Activated effector memory CD4-positive, alpha-beta T cell treated with anti-CD3 and anti-CD28 coated beads, Interleukin-2, amount 50 U/mL, for 16 hours (primary cell): ENCODE measurements at regions not wholly inside any gene's neighbourhood (a gene's known extent, or its start where the extent isn't known, plus 50 kb on each side); places are given as distances from the start of the nearest gene placed in this dataset.

Experiments
- DNase-seq: peaks from one replicate; pipeline ENCODE4 v3.0.0-alpha.2; 2020

GRCh38 chr6:14747881-14748520 is 497.9 kb upstream of the JARID2 start:
- peak; percentile 72 for DNase-seq

GRCh38 chr6:14748679-14749078 is 497.2 kb upstream of the JARID2 start:
- DNase-seq = no peak

- no peak for DNase-seq
Observed at GRCh38 chr6:14750059-14750661, 495.7 kb upstream of the JARID2 start.

GRCh38 chr6:14751645-14752175 is 494.2 kb upstream of the JARID2 start:
- DNase-seq = no peak

GRCh38 chr6:14754751-14755513 is 490.9 kb upstream of the JARID2 start:
- peak; percentile 85 for DNase-seq

GRCh38 chr6:14756340-14756739 is 489.5 kb upstream of the JARID2 start:
- DNase-seq = no peak

- DNase-seq = no peak
Observed at GRCh38 chr6:14757014-14757413, 488.9 kb upstream of the JARID2 start.

GRCh38 chr6:14757418-14757817 is 488.5 kb upstream of the JARID2 start:
- no peak for DNase-seq

- DNase-seq = peak; percentile 74
Observed at GRCh38 chr6:14758421-14759081, 487.3 kb upstream of the JARID2 start.

- no peak for DNase-seq
Observed at GRCh38 chr6:14759976-14760672, 485.7 kb upstream of the JARID2 start.

- DNase-seq = no peak
Observed at GRCh38 chr6:14762077-14762476, 483.8 kb upstream of the JARID2 start.

GRCh38 chr6:14763139-14763538 is 482.7 kb upstream of the JARID2 start:
- no peak for DNase-seq

- no peak for DNase-seq
Observed at GRCh38 chr6:14763616-14764015, 482.3 kb upstream of the JARID2 start.

- DNase-seq = no peak
Observed at GRCh38 chr6:14765106-14765505, 480.8 kb upstream of the JARID2 start.

GRCh38 chr6:14765721-14766390 is 480.0 kb upstream of the JARID2 start:
- DNase-seq = no peak

GRCh38 chr6:14766391-14766994 is 479.4 kb upstream of the JARID2 start:
- DNase-seq = no peak

- no peak for DNase-seq
Observed at GRCh38 chr6:14767226-14767625, 478.6 kb upstream of the JARID2 start.

GRCh38 chr6:14770040-14770439 is 475.8 kb upstream of the JARID2 start:
- DNase-seq = no peak

GRCh38 chr6:14770572-14770971 is 475.3 kb upstream of the JARID2 start:
- no peak for DNase-seq

GRCh38 chr6:14771016-14771415 is 474.9 kb upstream of the JARID2 start:
- no peak for DNase-seq

GRCh38 chr6:14772188-14772587 is 473.7 kb upstream of the JARID2 start:
- DNase-seq = no peak

- DNase-seq = no peak
Observed at GRCh38 chr6:14775528-14775927, 470.3 kb upstream of the JARID2 start.
